RCC 7860 (cell line): ENCODE measurements at regions not wholly inside any gene's neighbourhood (a gene's known extent, or its start where the extent isn't known, plus 50 kb on each side); places are given as distances from the start of the nearest gene placed in this dataset.
"Not testable (repeated sequence)": the region's sequence is repeated elsewhere in the genome, so short reads cannot be mapped to it uniquely, and the experiment has no call there.

ENCODE experiments used
- DNase-seq: peaks from one replicate; pipeline ENCODE4 v3.0.0-alpha.2; 2015; ENCODE audit warnings: low spot score
- FAIRE-seq: peaks from 2 replicates; lab custom pipeline; 2012; peaks lifted over from hg19 to GRCh38; lab: Jason Lieb, UNC

GRCh38 chr13:111064661-111065060 lies 50.4 kb upstream of the ARHGEF7 start:
- no peak for FAIRE-seq
- no peak for DNase-seq

DNA sequence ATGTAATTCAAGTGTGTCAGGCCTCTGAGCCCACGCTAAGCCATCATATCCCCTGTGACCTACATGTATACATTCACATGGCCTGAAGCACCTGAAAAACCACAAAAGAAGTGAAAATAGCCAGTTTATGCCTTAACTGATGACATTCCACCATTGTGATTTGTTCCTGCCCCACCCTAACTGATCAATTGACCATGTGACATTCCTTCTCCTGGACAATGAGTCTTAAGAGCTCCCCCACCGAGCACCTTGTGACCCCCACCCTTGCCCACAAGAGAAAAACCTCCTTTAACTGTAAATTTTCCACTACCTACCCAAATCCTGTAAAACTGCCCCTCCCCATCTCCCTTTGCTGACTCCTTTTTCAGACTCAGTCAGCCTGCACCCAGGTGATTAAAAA lies 52.1 kb upstream of the ARHGEF7 start:
- DNase-seq (no peak), FAIRE-seq (no peak)

GRCh38 chr13:111062305-111062704 lies 52.8 kb upstream of the ARHGEF7 start:
- FAIRE-seq: no peak

DNA sequence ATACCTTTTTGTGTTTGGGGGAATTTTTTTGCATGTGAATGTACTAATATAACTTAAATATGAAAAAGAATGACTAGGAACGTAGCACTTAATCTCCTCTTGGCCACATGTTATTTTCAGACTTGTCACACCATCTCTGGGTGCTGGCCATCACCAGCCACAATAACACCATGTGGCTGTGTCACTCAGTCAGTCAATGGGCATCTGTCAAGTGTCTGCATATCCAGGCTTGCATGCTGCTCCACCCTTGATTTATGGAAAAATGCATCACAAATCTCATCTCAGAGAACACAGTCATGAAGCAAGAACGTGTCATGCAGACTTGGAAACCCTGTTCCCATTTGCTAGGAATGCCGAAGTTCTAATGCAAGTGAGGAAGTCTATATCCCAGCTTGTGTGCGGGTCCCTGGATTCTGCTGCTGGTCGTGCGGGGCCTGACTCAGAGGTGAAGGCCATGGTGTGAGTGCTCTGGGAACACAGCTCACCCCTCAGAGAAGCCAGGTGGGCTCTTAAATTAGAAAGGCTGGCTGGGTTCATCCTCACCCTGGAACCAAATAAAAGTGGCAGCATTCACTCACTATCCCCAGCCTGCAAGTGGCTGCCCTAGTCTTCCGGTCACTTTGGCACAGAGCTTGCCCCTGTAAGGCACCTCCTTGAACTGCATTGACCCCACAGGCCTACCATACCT lies 53.6 kb upstream of the ARHGEF7 start:
- FAIRE-seq (no peak), DNase-seq (no peak)

More at GRCh38 chr13:111062305-111062704, 52.8 kb upstream of the ARHGEF7 start:
- DNase-seq: no peak

- DNase-seq: no peak
Measured at GRCh38 chr13:111060237-111060919, 54.7 kb upstream of the ARHGEF7 start.

DNA sequence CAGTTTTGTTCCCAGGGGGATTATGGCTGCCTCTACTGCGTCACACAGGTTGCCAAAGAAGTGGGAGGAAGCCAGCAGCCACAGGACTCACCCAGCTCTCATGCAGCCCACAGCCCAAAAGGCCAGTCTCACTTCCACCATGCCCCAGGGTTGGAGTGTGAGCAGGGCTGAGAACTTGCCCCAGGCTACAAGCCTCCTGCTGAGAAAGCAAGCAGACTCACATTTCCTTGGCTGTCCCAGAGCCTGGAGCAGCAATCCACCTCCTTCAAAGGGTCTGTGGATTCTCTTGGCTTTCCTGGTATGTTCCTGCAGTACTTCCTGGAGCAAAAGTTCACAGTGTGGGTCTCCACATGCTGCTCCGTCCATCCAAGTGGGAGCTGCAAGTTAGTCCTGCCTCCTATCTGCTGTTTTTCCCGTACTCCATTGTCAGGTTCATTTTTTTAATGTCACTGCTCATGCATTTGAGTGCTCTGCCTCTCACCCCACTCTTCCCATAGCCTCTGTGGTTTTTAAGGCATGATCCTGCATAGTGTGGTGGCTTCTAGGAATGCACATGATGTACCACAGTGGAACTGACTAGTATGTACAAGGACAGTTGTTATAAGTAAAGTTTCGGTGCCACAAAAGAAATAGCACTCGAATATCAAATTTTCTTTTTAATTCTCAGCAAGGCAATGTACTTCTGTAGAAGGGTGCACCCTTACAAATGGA lies 56.2 kb upstream of the ARHGEF7 start:
- FAIRE-seq: no peak
- no peak for DNase-seq

More at GRCh38 chr13:111060237-111060919, 54.7 kb upstream of the ARHGEF7 start:
- FAIRE-seq: no peak

GRCh38 chr13:111058339-111058738 lies 56.8 kb upstream of the ARHGEF7 start:
- DNase-seq: not testable (repeated sequence)

GRCh38 chr13:111051726-111052232 lies 63.3 kb upstream of the ARHGEF7 start:
- DNase-seq, FAIRE-seq: not testable (repeated sequence)

More at GRCh38 chr13:111058339-111058738, 56.8 kb upstream of the ARHGEF7 start:
- FAIRE-seq: not testable (repeated sequence)

- DNase-seq: no peak
- no peak for FAIRE-seq
Measured at GRCh38 chr13:111051041-111051725, 63.9 kb upstream of the ARHGEF7 start.

- DNase-seq (no peak), FAIRE-seq (no peak)
Measured at GRCh38 chr13:111050539-111050879, 64.6 kb upstream of the ARHGEF7 start.

GRCh38 chr13:111049791-111050538 lies 65.1 kb upstream of the ARHGEF7 start:
- FAIRE-seq: no peak
- no peak for DNase-seq

DNA sequence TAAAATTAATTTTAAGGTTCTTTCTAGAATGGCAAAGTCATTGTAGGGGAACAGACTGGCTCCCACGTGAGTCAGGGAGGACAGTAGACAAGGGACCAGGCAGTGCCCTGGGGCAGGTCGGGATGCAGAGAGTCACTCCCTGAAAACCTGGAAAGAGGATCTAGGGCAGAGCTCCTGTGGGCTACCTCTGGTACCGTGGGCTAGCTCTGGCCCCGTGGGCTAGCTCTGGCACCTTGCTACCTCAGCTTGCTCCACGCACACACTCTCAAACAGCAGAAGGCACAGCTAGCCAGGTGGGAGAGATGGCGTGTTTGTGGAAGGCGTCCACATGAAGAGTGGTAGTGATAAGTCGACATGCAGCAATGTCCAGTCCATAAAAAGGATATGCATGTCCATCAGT lies 66.7 kb upstream of the ARHGEF7 start:
- FAIRE-seq (no peak), DNase-seq (no peak)

DNA sequence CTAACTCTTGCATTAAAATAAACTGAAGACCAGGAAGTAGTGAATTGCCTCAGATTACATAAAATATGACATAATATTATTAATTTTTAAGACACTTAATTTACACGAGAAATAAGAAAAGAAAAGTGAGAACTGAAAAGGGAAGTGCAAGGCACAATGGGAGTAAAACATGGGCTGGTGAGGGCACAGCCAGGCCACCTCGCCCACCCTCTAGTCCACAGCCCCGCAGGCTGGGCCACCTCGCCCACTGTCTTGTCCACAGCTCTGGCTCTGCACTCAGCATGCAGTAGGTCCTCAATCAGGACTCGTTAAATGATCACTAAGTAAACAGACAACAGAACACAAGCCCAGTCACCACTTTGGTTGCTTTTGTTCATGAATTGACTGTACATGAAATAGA lies 67.8 kb upstream of the ARHGEF7 start:
- DNase-seq (no peak), FAIRE-seq (no peak)

DNA sequence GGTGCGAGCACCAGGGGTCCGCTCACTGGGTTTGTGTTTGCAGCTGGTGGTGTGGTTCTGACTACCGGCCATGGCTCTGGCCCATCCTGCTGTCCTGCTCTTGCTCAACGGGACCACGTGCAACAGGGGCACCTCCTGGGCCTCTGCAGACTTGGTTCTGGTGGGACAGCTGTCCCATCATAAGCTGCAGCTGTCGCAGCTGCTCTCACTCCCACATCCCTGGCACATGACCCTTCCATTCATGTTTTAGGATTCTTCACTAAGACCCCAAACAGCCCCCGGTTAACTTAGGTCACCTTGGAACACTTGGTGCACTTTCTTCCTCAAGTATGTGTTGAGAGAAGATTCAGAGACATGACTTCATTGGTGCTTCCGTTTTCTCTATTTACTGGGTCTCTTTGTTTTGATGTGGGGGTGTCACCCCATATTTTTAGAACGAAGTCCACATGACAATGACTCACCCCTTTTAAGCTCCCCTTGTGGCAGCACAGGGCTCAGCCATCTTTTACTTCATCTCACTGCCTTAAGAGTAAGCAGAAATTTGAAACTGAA lies 68.4 kb upstream of the ARHGEF7 start:
- DNase-seq (no peak), FAIRE-seq (no peak)

DNA sequence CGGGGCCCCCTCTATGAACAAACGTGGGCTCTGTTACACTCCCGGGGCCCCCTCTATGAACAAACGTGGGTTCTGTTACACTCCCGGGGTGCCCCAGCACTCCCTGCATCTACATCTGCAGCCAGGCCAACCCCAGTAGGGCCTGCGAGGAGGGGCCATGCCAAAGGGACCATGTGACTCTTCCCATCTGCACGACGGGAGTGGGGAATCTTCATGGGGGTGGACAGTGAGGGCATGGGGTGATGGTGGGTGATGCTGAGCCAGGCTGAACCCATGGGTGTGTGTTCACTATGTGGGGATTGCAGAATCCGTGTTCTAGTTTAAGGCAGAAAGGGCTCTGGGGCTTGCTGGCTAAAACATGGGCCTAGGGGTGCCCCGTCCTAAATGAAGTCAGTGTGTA lies 69.9 kb upstream of the ARHGEF7 start:
- DNase-seq (no peak), FAIRE-seq (no peak)

- DNase-seq (no peak), FAIRE-seq (no peak)
Measured at GRCh38 chr13:111044087-111044830, 70.9 kb upstream of the ARHGEF7 start.

DNA sequence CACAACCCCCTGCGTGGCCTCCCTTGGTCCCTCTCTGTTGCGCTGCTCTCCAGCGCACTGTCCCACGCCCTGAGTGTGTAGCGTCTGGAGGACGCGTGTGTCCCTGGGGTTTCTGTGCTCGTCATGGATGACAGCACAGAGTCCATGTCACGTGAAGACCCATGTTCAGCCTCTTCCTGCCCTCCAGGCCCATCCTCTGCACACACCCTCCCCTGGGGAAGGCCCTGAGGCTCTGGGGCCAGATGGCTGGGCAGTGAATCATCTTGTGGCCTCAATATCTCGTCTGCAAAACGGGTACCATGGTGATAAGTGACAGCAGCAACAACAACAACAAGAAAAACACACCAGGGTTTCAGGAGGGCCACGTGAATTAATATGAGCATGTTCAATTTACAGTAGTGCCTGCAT lies 71.5 kb upstream of the ARHGEF7 start:
- DNase-seq: peak; percentile 51
- FAIRE-seq: no peak

GRCh38 chr13:111042661-111043226 lies 72.4 kb upstream of the ARHGEF7 start:
- FAIRE-seq (no peak), DNase-seq (no peak)

GRCh38 chr13:111040830-111041229 lies 74.3 kb upstream of the ARHGEF7 start:
- DNase-seq (no peak), FAIRE-seq (no peak)
